ENCODE measurements at regions not wholly inside any gene's neighbourhood (a gene's known extent, or its start where the extent isn't known, plus 50 kb on each side); places are given as distances from the start of the nearest gene placed in this dataset.

DNA sequence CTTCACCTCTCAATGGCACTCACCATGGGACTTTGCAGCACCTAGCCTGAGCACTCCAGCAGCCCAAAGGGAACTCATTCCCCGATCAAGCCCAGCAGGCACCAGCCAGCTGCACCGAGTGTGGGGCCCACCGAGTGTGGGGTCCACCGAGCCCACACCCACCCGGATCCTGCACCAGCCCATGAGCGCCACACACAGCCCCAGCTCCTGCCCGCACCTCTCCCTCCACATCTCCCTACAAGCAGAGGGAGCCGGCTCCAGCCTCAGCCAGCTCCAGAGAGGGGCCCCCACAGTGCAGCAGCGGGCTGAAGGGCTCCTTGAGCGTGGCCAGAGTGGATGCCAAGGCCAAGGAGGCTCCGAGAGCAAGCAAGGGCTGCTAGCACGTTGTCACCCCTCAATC lies 1182.4 kb downstream of the HACE1 start:
- TF ChIP-seq TEAD4 (IDR thresholded peaks at IDR 0.05), result no peak
- no peak for TF ChIP-seq FOXM1 (IDR thresholded peaks at IDR 0.05; ENCODE audit: borderline replicate concordance, low read depth)
- no peak for TF ChIP-seq EGR1 (IDR thresholded peaks at IDR 0.05)
- TF ChIP-seq TCF12 (IDR thresholded peaks at IDR 0.05; ENCODE audit: low read depth), result no peak
- TF ChIP-seq, protein P1, sequence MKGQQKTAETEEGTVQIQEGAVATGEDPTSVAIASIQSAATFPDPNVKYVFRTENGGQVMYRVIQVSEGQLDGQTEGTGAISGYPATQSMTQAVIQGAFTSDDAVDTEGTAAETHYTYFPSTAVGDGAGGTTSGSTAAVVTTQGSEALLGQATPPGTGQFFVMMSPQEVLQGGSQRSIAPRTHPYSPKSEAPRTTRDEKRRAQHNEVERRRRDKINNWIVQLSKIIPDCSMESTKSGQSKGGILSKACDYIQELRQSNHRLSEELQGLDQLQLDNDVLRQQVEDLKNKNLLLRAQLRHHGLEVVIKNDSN (IDR thresholded peaks at IDR 0.05), result no peak
- TF ChIP-seq CEBPB (IDR thresholded peaks at IDR 0.05), result no peak
- no peak for TF ChIP-seq CREB1 (IDR thresholded peaks at IDR 0.05; ENCODE audit: low read depth)
- TF ChIP-seq, protein P2, sequence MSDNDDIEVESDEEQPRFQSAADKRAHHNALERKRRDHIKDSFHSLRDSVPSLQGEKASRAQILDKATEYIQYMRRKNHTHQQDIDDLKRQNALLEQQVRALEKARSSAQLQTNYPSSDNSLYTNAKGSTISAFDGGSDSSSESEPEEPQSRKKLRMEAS (IDR thresholded peaks at IDR 0.05), result no peak
- no peak for TF ChIP-seq NFIC (IDR thresholded peaks at IDR 0.05)
- no peak for TF ChIP-seq TAF1 (IDR thresholded peaks at IDR 0.05; ENCODE audit: low read depth)
- TF ChIP-seq EP300 (IDR thresholded peaks at IDR 0.05; ENCODE audit: borderline replicate concordance), result no peak
- TF ChIP-seq, protein P3, sequence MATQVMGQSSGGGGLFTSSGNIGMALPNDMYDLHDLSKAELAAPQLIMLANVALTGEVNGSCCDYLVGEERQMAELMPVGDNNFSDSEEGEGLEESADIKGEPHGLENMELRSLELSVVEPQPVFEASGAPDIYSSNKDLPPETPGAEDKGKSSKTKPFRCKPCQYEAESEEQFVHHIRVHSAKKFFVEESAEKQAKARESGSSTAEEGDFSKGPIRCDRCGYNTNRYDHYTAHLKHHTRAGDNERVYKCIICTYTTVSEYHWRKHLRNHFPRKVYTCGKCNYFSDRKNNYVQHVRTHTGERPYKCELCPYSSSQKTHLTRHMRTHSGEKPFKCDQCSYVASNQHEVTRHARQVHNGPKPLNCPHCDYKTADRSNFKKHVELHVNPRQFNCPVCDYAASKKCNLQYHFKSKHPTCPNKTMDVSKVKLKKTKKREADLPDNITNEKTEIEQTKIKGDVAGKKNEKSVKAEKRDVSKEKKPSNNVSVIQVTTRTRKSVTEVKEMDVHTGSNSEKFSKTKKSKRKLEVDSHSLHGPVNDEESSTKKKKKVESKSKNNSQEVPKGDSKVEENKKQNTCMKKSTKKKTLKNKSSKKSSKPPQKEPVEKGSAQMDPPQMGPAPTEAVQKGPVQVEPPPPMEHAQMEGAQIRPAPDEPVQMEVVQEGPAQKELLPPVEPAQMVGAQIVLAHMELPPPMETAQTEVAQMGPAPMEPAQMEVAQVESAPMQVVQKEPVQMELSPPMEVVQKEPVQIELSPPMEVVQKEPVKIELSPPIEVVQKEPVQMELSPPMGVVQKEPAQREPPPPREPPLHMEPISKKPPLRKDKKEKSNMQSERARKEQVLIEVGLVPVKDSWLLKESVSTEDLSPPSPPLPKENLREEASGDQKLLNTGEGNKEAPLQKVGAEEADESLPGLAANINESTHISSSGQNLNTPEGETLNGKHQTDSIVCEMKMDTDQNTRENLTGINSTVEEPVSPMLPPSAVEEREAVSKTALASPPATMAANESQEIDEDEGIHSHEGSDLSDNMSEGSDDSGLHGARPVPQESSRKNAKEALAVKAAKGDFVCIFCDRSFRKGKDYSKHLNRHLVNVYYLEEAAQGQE (IDR thresholded peaks at IDR 0.05; ENCODE audit: low read depth), result no peak
- TF ChIP-seq RAD21 (IDR thresholded peaks at IDR 0.05; ENCODE audit: low read depth), result no peak
- TF ChIP-seq YY1 (IDR thresholded peaks at IDR 0.05; ENCODE audit: low read depth), result no peak
- TF ChIP-seq ZBTB7A (IDR thresholded peaks at IDR 0.05; ENCODE audit: low read depth), result no peak

DNA sequence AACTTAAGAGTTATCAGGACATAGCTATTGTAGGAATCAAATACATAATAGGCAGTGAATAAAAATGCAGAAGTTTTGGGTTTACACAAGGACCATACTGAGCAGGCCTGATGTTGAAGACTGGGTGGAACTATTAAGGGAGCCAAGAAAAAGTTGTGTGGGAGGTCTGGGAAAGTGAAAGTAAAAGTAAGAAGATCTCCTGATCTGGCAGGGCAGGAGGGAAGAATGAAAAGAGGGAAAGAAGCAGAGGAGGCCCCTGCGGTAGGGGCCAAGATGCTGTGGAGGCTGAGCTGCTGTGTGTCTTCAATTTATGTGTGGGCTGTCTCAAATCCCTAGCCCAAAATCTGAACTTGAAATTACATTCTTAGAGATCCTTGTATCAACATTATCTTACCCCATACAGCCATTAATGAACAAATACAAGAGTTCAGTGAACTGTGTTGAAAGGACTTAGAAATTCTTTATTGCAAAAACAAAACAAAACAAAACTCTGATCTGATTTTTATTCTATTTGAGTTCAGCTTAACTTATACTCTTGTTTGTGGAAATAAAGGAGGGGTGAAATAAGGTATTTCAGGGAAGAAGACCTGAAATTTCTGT lies 1183.8 kb downstream of the HACE1 start:
- no peak for TF ChIP-seq FOXM1 (IDR thresholded peaks at IDR 0.05; ENCODE audit: borderline replicate concordance, low read depth)
- TF ChIP-seq NFIC (IDR thresholded peaks at IDR 0.05), result no peak
- TF ChIP-seq ZBTB7A (IDR thresholded peaks at IDR 0.05; ENCODE audit: low read depth), result no peak
- TF ChIP-seq EP300 (IDR thresholded peaks at IDR 0.05; ENCODE audit: borderline replicate concordance), result no peak
- TF ChIP-seq, protein P2 (IDR thresholded peaks at IDR 0.05), result no peak
- TF ChIP-seq CREB1 (IDR thresholded peaks at IDR 0.05; ENCODE audit: low read depth), result no peak

DNA sequence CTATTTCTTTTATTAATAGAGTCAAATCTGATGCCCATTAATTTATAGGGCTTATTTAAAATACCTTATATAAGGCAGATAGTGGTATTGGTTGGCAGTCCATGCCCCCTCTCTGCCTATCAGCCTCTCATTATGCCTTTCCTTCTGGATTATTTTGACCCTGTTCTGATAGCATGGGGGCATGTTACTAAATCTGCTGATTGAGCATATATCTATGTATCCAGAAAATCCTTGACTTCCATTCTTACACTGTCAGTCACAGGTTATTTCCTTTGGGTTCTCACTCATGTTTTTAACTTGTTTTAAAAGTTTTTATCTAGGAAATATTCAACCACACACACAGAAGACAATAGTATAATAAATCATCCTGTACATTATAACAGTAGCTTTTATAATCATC lies 1184.9 kb downstream of the HACE1 start:
- TF ChIP-seq ZBTB7A (IDR thresholded peaks at IDR 0.05; ENCODE audit: low read depth) (no peak), NFIC (IDR thresholded peaks at IDR 0.05) (no peak)

DNA sequence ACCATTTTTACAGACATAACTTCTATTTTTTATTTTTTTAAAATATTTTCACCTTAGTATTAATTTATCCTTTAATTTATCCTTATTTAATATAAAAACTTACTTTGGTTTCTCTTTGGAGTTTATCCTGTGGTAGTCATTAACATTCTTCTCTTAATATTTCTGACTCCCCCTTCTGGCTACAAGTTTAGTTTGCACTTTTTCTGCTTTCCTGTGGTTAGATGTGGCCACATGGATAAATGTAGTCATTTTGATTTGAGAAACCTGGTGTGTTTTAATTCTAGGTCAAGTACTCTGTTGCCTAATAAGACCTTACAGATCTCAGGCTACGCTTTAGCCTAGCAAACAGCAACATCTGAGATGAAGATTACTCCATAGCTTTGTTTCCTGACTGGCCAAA lies 1187.5 kb downstream of the HACE1 start:
- TF ChIP-seq TEAD4 (IDR thresholded peaks at IDR 0.05) (no peak), EP300 (IDR thresholded peaks at IDR 0.05; ENCODE audit: borderline replicate concordance) (no peak), TAF1 (IDR thresholded peaks at IDR 0.05; ENCODE audit: low read depth) (no peak), RAD21 (IDR thresholded peaks at IDR 0.05; ENCODE audit: low read depth) (no peak), ZBTB7A (IDR thresholded peaks at IDR 0.05; ENCODE audit: low read depth) (no peak), CREB1 (IDR thresholded peaks at IDR 0.05; ENCODE audit: low read depth) (no peak), FOXM1 (IDR thresholded peaks at IDR 0.05; ENCODE audit: borderline replicate concordance, low read depth) (no peak), NFIC (IDR thresholded peaks at IDR 0.05) (no peak), TCF12 (IDR thresholded peaks at IDR 0.05; ENCODE audit: low read depth) (no peak), CEBPB (IDR thresholded peaks at IDR 0.05) (no peak), YY1 (IDR thresholded peaks at IDR 0.05; ENCODE audit: low read depth) (no peak), EGR1 (IDR thresholded peaks at IDR 0.05) (no peak)
- TF ChIP-seq, protein P2 (IDR thresholded peaks at IDR 0.05), result no peak
- TF ChIP-seq, protein P3 (IDR thresholded peaks at IDR 0.05; ENCODE audit: low read depth), result no peak
- TF ChIP-seq, protein P1 (IDR thresholded peaks at IDR 0.05), result no peak

DNA sequence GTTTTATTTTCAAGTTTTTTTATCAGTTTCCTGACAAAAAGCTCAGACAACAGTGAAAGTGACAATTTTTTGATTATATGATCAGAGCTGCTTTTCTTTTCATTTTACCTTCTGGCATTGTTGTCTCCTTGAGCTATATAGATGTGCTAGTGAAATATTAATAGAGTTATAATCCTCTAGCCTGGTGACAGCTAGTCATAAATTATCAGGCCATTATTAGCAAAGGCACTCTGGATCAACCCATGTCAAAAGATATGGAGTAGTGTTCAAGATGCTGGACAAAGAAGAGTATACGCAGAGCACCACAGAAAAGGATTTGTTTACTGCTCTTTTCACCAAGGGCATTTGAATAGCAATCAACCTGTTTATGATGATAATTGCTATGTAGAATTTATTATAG lies 1230.1 kb downstream of the HACE1 start:
- TF ChIP-seq RAD21 (IDR thresholded peaks at IDR 0.05; ENCODE audit: low read depth), result no peak
- TF ChIP-seq, protein P3 (IDR thresholded peaks at IDR 0.05; ENCODE audit: low read depth), result no peak
- TF ChIP-seq TEAD4 (IDR thresholded peaks at IDR 0.05), result no peak
- TF ChIP-seq EGR1 (IDR thresholded peaks at IDR 0.05), result no peak
- TF ChIP-seq ZBTB7A (IDR thresholded peaks at IDR 0.05; ENCODE audit: low read depth), result no peak
- no peak for TF ChIP-seq TCF12 (IDR thresholded peaks at IDR 0.05; ENCODE audit: low read depth)
- no peak for TF ChIP-seq EP300 (IDR thresholded peaks at IDR 0.05; ENCODE audit: borderline replicate concordance)
- no peak for TF ChIP-seq YY1 (IDR thresholded peaks at IDR 0.05; ENCODE audit: low read depth)
- TF ChIP-seq CREB1 (IDR thresholded peaks at IDR 0.05; ENCODE audit: low read depth), result no peak
- no peak for TF ChIP-seq FOXM1 (IDR thresholded peaks at IDR 0.05; ENCODE audit: borderline replicate concordance, low read depth)
- TF ChIP-seq, protein P2 (IDR thresholded peaks at IDR 0.05), result no peak
- no peak for TF ChIP-seq CEBPB (IDR thresholded peaks at IDR 0.05)
- TF ChIP-seq, protein P1 (IDR thresholded peaks at IDR 0.05), result no peak
- no peak for TF ChIP-seq TAF1 (IDR thresholded peaks at IDR 0.05; ENCODE audit: low read depth)
- TF ChIP-seq NFIC (IDR thresholded peaks at IDR 0.05), result no peak

Measured in Ishikawa (cell line).